ENCODE measurements at regions not wholly inside any gene's neighbourhood (a gene's known extent, or its start where the extent isn't known, plus 50 kb on each side); places are given as distances from the start of the nearest gene placed in this dataset.

DNA sequence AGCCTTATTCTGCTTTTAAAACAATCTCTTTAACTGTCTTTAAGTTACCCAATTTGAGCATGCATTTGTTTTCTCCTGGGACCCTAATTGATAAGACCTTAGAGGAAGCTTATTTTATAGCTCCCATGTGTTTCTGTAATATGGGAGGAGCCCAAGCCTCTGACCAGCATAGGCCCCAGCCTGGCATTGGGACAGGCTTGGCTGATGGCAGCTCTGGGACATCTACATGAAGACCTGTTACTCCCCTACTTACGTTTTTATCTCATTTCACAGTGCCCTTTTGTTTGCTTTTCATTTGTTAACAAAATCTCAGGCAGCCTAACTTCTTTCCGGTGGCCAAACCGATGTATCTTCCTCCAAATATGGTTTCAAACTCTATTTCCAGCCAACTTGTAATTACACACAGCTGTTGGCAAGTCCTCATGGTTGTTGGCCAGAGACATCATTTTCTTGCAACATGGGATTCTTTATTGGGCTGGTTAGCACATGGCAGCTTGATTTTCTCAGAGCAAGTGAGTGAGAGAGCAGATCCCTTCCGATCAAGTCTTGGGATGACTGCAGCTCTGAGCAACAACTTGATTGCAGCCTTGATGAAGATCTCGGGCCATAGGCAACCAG lies 1117.5 kb downstream of the AACS start:
- no peak for DNase-seq (ENCODE audit: low read depth in 2 of 2)

DNA sequence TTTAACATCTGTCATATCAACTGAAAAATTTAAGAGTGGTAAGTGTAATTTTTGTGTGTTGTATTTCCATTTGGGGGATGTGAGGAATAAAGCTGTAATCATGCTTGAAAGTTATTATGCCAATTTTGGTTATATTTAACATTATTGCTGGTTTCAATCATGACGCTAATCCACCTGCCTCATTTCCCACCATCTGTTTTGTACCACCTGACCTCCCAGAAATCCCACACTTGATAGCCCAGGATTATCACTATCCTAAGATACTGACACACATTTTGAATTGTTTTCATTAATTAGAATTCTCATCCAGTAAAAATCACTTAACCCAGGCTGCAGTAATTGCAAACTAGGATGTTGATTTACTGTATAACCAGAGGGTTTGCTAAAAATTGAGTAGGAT lies 1119.8 kb downstream of the AACS start:
- DNase-seq (ENCODE audit: low read depth in 2 of 2): no peak

DNA sequence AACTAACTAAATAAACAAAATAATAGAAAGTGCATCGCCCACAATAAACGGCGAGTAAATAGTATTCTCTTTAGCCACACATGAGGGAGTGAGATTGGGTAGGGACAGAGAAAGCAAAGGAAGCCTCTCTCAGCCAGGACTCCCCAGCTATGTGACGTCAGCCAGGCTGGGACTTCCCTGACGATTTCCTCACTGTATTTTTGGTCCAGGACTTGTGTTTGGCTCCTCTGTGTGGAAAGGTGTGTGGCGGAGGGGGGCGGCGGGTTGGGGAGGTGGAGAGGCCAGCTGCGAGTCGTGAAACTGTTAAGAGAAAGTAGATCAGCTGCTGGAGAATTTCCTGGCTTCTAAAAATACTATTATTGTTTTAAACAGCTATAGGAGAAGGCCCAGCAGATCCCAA lies 1124.6 kb downstream of the AACS start:
- DNase-seq (ENCODE audit: low read depth in 2 of 2): peak in 1 of 2 donors; percentile 15

DNA sequence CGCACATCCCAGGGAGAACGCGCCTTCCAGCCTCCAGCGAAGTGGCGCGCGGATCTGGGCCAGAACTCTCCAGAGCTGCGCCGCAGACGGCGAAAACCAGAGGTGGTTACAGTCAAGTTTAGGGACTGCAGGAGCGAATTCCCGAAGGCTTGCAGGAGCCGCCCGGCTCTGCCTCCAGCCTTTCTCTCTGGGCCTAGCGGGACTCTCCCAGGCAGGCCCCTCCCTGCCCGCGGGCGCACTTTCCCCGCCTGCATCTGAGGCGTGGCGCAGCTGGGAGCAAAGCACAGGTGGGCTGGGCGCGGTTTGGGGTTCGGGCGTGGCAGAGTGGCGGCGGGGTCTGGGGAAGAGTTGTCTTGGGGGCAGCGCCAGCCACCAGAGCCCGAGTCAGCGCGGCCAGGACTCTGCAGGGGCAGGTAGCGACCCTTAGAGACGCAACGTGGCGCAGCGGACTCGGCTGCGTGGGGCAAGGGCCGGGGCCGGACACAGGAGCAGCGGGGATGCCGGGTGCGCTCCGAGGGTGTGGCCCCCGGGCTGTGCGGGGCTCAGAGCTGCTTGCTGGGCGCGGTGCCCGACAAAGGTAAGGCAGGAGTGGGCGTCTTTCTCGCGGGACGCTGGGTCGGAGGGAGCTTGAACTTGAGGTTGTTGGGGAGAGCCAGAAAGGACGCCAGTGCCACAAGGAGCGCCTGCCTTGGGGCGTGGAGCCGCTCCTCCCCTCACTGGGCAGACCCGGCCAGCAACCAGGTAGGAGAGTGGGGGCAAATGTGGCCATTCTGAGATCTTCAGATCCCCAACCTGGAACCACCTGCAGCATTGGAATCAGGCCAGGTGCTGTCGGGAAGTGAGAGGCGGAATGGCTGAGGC lies 1126.0 kb downstream of the AACS start:
- no peak for DNase-seq (ENCODE audit: low read depth in 2 of 2)

DNA sequence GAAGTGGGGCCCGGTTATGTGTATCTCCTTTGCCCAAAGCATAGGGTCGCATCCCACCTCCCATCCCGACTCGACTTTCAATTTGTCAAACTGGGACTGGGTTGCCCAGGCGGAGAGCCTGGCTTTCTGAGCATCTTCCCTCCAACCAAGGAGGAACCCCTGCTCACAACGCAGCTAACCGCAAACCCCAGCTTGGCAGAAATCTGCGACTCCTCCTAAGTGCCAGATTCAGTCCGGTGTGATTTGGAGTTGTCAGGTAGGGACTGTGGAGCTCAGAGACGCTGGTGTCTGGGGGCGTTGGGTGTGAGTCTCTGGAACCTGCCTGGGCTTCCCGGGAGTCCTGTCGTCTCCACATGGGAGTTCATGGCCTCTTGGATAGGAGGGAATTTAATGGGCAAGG lies 1126.7 kb downstream of the AACS start:
- no peak for DNase-seq (ENCODE audit: low read depth in 2 of 2)

DNA sequence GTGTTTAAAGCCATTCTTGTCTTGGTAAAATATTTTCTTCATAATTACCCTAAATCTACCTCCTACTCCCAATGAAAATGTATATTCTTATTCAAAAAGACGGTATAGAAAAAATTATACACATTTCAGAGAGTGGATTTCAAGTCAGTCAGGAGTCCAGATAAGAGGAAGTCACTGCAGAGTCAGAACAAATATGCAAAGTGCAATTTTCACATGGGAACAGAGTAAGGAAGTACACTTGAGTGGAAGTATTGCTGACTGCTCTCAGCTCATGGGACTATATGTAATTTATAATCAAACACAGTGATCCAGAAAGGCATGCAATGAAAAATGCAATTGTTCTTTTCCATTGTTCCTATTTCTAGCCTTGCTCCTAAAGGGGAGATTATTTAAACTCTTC lies 1128.0 kb downstream of the AACS start:
- DNase-seq (ENCODE audit: low read depth in 2 of 2): no peak

DNA sequence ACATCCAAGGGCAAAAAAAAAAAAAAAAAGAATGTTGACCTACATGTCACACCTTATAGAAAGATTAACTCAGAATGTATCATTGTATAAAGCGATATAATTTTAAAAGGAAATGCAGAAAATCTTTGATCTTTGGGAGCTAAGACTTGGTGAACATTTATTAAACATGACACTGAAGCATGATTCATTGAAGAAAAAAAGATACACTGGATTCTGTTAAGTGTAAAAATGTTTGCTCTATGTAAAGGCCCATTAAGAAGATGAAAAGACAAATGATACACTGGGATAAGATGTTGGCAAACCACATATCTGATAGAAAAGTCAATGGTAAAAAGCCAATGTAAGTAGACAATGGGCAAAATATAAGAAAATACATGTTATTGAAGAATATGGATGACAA lies 1131.0 kb downstream of the AACS start:
- no peak for DNase-seq (ENCODE audit: low read depth in 2 of 2)

DNA sequence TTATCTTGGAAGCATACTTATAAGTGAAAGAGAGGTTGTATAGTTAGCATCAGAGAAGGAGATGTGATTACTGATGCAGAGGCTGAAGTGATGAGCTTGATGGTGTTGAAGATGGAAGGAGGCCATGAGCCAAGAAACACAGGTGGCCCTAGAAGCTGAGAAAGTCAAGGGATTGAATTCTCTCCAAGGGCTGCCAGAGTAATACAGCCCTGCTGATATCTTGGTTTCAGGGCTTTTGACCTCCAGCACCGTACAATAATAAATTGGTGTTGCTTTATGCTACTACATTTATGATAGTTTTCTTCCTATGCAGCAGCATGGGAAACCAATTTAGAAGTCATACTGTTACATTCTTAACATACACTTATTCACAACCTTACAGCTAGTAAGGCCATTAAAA lies 1133.3 kb downstream of the AACS start:
- no peak for DNase-seq (ENCODE audit: low read depth in 2 of 2)

DNA sequence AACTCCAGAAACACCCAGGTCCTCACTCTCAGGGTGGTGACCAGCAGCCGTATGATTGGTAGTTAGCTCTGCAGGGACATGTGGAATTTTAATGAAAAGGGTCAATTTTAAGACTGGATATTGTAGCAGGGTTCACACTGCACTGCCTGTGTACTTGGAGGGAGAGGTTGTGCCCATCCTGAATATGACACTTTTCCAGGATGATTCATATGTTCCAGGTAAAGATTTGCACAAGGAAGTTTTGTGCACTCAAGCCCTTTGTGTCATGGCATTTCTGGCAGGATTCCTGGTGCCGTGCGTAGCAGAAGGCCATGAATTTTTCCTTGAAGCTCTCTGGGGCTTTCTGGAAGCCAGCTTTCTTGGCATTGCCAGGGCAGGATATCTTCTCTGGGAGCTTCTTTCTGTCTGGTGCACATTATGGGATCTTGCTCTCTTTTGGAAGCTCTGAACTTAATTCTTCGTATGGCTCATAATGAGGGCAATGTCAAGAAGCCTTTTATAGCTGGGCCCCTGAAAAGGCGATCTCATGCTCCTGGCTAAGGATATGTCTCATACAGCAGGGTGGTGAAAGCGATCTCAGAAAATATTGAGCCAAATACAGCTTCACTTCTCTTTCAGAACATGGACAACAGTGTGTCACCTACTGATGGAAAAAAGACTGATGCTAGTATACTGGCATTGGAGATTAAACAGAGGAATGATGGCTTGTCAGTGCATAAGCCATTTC lies 1133.9 kb downstream of the AACS start:
- DNase-seq (ENCODE audit: low read depth in 2 of 2): no peak

DNA sequence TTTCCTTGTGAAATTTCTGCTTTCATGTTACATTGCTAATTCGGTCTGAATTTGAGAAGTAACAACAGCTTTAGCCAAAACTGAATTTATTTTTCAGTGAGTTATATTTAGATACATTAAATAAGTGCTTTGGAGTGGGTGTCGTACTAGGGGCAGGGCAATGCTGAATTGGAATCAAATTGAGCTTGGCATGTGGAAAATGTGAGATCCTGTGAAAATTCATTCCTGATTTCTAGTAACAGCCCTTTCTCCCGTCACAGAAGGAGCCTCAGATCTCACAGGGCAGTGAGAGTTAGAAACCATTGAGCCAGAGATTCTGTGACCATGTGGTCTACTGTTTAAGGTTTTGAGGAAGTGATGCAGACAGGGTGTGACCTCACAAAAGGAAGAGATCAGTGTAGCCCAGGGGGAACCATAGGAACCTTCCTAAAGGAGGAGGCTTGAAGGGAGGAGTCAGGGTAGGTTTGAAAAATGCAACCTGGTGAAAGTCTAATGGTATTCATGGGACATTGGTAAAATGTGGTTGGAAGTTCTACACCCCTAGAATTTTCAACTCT lies 1136.8 kb downstream of the AACS start:
- no peak for DNase-seq (ENCODE audit: low read depth in 2 of 2)

DNA sequence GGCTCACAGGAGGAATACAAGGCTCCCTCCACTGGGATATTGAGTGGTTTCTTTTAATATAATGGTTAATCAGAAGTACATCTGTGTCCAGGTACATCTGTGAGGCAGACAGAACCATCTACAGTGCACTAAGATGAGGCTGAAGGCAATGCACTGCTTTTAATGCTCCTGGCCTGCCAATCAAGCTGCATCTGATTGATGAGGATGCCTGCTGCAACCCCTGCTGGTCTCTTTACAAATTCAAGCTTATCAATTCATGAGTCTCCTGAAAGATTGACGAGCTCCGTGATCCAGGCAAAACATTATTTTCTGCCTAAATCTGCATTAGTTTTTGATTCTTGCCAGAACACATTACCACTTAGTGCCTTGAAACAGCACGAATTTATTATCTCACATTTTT lies 1139.1 kb downstream of the AACS start:
- no peak for DNase-seq (ENCODE audit: low read depth in 2 of 2)

DNA sequence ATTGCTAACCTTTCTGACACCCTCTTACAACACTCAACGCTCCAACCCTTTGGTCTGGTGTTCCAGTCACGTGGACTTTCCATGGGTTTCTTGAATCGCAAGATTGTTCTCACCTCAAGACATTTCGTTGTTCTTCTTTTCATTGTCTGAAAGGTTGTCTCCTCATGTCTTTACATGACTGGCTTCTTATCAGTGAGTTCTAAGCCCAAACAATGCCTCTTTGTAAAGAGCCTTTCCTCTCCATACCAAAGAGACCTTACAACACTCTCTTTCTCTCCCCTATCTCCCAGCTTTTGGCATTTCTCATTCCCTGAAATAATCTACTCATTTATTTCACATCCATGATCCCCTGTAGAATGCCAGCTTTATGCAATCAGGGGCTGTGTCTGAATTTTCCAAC lies 1144.8 kb downstream of the AACS start:
- no peak for DNase-seq (ENCODE audit: low read depth in 2 of 2)

DNA sequence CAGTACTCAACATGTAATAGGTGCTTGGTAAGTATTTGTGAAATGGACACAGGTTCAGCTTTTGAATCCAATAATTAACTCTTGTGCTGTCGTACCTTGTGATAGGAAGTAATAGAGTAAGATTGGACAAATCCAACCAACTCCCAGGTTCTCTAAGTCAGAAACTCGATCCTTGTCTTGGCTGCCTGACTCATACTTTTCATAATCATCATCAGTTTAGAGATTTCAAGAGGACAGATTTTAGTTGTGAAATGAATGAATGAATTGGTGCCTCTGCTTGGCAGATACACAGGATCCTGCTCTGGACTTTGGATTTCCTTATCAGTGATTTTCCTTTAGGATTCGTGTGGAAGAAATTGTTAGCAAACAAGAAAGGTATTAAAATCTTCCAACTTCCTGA lies 1145.2 kb downstream of the AACS start:
- DNase-seq (ENCODE audit: low read depth in 2 of 2): no peak

DNA sequence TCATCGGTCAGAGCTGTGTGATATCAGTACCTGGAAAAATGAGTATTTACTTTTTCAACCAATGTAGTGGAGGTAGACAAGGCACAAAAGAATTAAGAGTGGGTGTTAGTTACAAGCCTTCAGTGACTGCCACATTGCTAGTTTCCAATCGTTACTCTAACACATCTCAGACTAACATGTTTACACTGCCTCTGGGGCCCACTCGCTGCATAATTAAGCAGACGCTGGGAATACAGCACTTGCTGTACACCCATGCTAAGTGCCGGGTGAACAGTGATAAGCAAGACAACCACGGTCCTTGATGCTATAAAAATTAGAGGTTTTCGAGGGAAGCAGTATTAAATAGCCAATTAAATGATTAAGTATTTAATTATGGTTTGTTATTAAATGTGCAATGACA lies 1147.6 kb downstream of the AACS start:
- no peak for DNase-seq (ENCODE audit: low read depth in 2 of 2)

DNA sequence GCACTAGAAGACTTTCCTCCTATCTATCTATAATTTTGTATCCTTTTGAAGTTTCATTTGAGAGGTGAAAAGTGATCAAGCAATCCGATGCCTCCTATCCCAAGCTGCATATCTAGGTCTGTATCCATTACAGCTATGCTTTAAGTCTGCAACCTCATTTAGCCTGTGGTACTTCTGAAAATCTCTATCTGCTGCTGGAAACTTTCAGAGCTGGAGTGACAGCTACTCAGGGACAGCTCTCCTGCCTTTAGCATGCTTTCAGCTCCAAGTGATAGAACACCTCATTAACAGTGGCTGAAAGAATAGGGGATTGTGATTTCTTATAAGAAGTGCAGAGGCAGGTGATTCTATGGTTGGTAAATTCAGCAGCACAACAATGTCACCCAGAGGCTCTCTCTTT lies 1153.5 kb downstream of the AACS start:
- no peak for DNase-seq (ENCODE audit: low read depth in 2 of 2)

DNA sequence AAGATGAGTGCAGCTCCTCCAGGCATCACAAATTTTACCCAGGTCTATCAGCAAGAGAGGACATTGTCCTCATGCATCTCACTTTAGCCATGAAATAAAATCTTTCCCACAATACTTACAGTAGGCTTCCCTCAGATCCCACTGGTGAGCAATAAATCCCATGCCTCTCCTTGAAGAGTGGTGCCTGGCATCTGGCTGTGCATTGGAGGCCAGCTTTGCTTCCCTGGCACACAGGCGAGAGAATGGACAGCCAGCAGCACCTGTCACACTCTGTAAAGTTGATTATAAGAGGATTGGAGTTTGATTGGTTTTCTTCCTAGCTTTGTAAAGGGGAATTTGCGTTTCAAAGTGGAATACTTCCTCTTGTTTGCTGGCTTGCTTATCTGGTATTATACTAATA lies 1153.9 kb downstream of the AACS start:
- no peak for DNase-seq (ENCODE audit: low read depth in 2 of 2)

DNA sequence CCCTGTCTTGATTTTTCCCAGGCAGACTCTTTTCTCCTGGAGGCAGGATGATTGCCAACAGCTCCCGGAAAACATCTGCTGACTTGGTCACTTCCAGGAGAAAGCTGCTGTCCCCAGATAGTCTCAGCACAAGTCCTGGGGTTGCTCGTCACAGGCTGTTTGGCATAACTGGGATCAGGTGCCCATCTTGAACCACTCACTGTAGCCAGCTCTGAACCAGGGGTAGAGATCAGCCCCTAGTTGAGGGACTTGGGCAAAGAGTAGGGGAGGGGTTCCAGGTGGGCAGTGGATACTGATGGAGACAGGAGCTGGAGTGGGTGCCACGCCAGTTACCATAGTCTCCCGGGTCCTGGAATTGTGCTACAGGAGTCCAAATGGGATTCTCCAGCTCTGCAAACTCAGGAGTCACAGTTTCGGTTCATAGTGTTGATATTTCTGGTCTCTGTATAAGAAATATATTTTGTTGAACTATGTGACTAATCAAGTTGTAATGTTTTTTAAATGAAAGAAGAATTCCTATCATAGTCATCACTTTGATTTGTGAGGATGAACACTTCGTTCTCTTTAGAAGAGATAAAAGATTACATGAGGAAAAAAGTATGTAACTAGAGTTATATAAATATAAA lies 1154.5 kb downstream of the AACS start:
- peak in 1 of 2 donors; percentile 1 for DNase-seq (ENCODE audit: low read depth in 2 of 2)

DNA sequence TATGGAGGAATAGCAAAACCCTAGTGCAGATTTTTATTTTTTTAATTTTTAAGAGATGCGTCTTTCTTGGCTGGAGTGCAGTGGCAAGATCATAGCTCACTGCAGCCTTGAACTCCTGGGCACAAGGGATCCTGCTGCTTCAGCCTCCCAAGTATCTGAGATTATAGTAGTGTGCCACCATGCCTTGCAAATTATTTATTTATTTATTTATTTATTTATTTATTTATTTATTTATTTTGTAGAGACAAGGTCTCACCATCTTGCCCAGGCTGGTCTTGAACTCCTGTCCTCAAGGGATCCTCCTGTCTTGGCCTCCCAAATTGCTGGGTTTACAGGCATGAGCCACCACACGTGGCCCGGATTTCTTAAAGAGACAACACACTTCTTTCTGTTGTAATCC lies 1158.8 kb downstream of the AACS start:
- DNase-seq (ENCODE audit: low read depth in 2 of 2): no peak

DNA sequence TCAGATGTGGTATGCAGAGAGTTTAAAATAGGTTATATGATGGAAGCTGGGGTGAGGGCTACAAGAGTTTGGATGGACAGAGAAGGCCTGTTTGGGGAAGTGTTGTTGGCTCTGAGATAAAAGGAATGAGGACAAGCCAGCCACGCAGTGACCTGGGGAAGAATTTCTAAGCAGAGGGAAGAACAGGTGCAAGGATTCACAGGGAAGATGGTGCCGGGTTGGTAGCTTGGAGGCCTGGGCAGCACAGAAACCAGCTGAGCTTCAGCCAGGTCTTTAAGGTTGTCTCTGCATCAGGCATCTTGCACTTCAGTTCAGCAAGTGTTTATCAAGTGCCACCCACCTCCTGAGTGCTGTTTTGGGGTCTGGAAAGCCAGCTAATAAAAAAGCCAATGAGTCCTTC lies 1163.7 kb downstream of the AACS start:
- DNase-seq (ENCODE audit: low read depth in 2 of 2): no peak

DNA sequence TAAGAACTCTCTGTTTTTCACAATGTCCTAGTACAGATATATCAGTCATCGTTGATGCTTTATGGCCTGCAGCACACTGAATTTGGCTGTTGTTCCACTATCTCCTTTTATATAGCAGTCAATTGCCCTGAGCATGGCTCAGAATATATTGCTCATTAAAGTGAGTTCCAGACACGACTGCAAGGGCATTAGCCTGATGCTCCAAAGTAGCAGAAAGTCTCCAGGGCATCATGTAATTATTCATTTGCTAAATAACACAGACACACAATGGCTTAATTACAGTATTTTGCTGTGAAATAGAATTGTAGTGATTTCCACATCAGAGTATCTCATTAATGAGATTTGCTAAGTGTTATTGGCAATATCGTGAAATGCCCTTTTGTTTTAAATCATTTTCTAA lies 1167.5 kb downstream of the AACS start:
- no peak for DNase-seq (ENCODE audit: low read depth in 2 of 2)

DNA sequence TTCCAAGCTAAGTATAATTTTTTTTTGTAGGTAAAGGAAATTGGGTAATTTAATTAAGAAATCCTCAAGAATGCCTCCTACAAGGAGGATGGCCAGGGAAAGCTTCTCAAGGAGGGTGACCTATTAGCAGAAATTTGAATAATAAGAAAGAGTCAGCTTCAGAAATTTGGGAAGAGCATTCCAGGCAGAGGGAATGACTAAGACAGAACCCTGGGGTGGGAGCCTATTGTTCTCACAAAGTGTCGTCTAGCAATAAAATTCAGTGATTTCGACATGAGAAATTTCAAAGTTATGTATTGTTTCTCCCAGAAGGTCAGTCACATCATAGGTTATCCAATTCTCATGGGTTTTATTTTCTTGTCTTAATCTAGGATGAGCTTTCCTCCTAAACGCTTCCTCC lies 1168.4 kb downstream of the AACS start:
- DNase-seq (ENCODE audit: low read depth in 2 of 2): no peak

Data from lung microvascular endothelial cell (primary cell).